T-helper 17 cell (primary cell): ENCODE measurements at regions not wholly inside any gene's neighbourhood (a gene's known extent, or its start where the extent isn't known, plus 50 kb on each side); places are given as distances from the start of the nearest gene placed in this dataset.

Source experiments
- ATAC-seq: fragments of 150-1000 bp; cut with Tn5 transposase; 2 replicates; pipeline ENCODE4 v1.10.0; 2021; ENCODE audit warnings: mild to moderate bottlenecking, moderate library complexity
- DNase-seq, 3 donors: peaks; one replicate each; pipeline versions ENCODE4 v3.0.0 to v3.0.0-alpha.2; 2020 to 2021
- H3K9me3 ChIP-seq: one replicate; pipeline ENCODE4 v1.7.0; 2013; ENCODE audit warnings: low read length, mild to moderate bottlenecking; ENCODE audit not compliant: control insufficient read depth, poor library complexity, severe bottlenecking
- H3K27ac Mint-ChIP-seq: one replicate; pipeline ENCODE4 v1.8.0; 2022; ENCODE audit warnings: mild to moderate bottlenecking, moderate library complexity, mixed read lengths
- H3K27me3 Mint-ChIP-seq: one replicate; pipeline ENCODE4 v1.8.0; 2022; ENCODE audit warnings: mixed read lengths
- H3K36me3 Mint-ChIP-seq: one replicate; pipeline ENCODE4 v1.8.0; 2022; ENCODE audit warnings: low read depth, mixed read lengths
- H3K4me1 Mint-ChIP-seq: one replicate; pipeline ENCODE4 v1.8.0; 2022; ENCODE audit warnings: mild to moderate bottlenecking, mixed read lengths
- H3K4me3 Mint-ChIP-seq: one replicate; pipeline ENCODE4 v1.8.0; 2022; ENCODE audit warnings: mild to moderate bottlenecking, moderate library complexity, mixed read lengths

GRCh38 chr21:35461700-35462099 is 412.6 kb upstream of the RUNX1 start:
- no peaks in the 10 kb centered on the region for H3K36me3 Mint-ChIP-seq
- H3K9me3 ChIP-seq = no peaks in the 10 kb centered on the region
- no peak for ATAC-seq
- DNase-seq = no peak
- H3K27me3 Mint-ChIP-seq = peaks cover 8% of the 10 kb centered on the region
- H3K4me1 Mint-ChIP-seq = no peaks in the 10 kb centered on the region
- no peak overlapping the region for H3K4me3 Mint-ChIP-seq
- H3K27ac Mint-ChIP-seq = no peak overlapping the region

- Mint-ChIP-seq H3K36me3 (no peaks in the 10 kb centered on the region), H3K27me3 (peaks cover 8% of the 10 kb centered on the region), H3K27ac (no peak overlapping the region), H3K4me3 (no peak overlapping the region), H3K4me1 (no peaks in the 10 kb centered on the region)
- no peaks in the 10 kb centered on the region for H3K9me3 ChIP-seq
- DNase-seq (no peak), ATAC-seq (no peak)
Observed at GRCh38 chr21:35460441-35460840, 411.3 kb upstream of the RUNX1 start.

- DNase-seq (no peak), ATAC-seq (no peak)
- no peaks in the 10 kb centered on the region for H3K9me3 ChIP-seq
- Mint-ChIP-seq H3K27me3 (peaks cover 8% of the 10 kb centered on the region), H3K36me3 (no peaks in the 10 kb centered on the region), H3K4me1 (no peaks in the 10 kb centered on the region), H3K27ac (no peak overlapping the region), H3K4me3 (no peak overlapping the region)
Observed at GRCh38 chr21:35458405-35458804, 409.3 kb upstream of the RUNX1 start.

GRCh38 chr21:35457097-35457804 is 408.1 kb upstream of the RUNX1 start:
- Mint-ChIP-seq H3K4me3 (no peak overlapping the region), H3K4me1 (no peaks in the 10 kb centered on the region), H3K27me3 (peaks cover 16% of the 10 kb centered on the region), H3K36me3 (peaks cover under 1% of the 10 kb centered on the region), H3K27ac (no peak overlapping the region)
- DNase-seq (no peak), ATAC-seq (no peak)
- no peaks in the 10 kb centered on the region for H3K9me3 ChIP-seq

- no peaks in the 10 kb centered on the region for H3K9me3 ChIP-seq
- peaks cover 22% of the 10 kb centered on the region for H3K27me3 Mint-ChIP-seq
- H3K4me3 Mint-ChIP-seq = no peak overlapping the region
- ATAC-seq (no peak), DNase-seq (no peak)
- no peak overlapping the region for H3K27ac Mint-ChIP-seq
- no peaks in the 10 kb centered on the region for H3K4me1 Mint-ChIP-seq
- H3K36me3 Mint-ChIP-seq = peaks cover 2% of the 10 kb centered on the region
Observed at GRCh38 chr21:35451276-35451675, 402.2 kb upstream of the RUNX1 start.

- Mint-ChIP-seq H3K4me1 (no peaks in the 10 kb centered on the region), H3K27me3 (peaks cover 22% of the 10 kb centered on the region), H3K27ac (no peak overlapping the region), H3K36me3 (peaks cover 2% of the 10 kb centered on the region), H3K4me3 (no peak overlapping the region)
- DNase-seq = no peak
- ATAC-seq = no peak
- H3K9me3 ChIP-seq = no peaks in the 10 kb centered on the region
Observed at GRCh38 chr21:35450830-35451229, 401.7 kb upstream of the RUNX1 start.

GRCh38 chr21:35449846-35450245 is 400.7 kb upstream of the RUNX1 start:
- Mint-ChIP-seq H3K4me1 (no peaks in the 10 kb centered on the region), H3K36me3 (peaks cover 2% of the 10 kb centered on the region), H3K27ac (no peak overlapping the region), H3K27me3 (peaks cover 28% of the 10 kb centered on the region), H3K4me3 (no peak overlapping the region)
- DNase-seq (no peak), ATAC-seq (no peak)
- H3K9me3 ChIP-seq = no peaks in the 10 kb centered on the region

GRCh38 chr21:35448876-35449599 is 399.9 kb upstream of the RUNX1 start:
- Mint-ChIP-seq H3K4me3 (no peak overlapping the region), H3K27me3 (peaks cover 36% of the 10 kb centered on the region), H3K36me3 (peaks cover 2% of the 10 kb centered on the region), H3K27ac (no peak overlapping the region), H3K4me1 (no peaks in the 10 kb centered on the region)
- DNase-seq (no peak), ATAC-seq (no peak)
- no peaks in the 10 kb centered on the region for H3K9me3 ChIP-seq

GRCh38 chr21:35444391-35444790 is 395.3 kb upstream of the RUNX1 start:
- no peaks in the 10 kb centered on the region for H3K9me3 ChIP-seq
- H3K36me3 Mint-ChIP-seq = peaks cover 9% of the 10 kb centered on the region
- H3K27ac Mint-ChIP-seq = no peak overlapping the region
- ATAC-seq (no peak), DNase-seq (no peak)
- H3K4me1 Mint-ChIP-seq = peaks cover 5% of the 10 kb centered on the region
- no peak overlapping the region for H3K4me3 Mint-ChIP-seq
- peaks cover 56% of the 10 kb centered on the region for H3K27me3 Mint-ChIP-seq

- Mint-ChIP-seq H3K36me3 (peaks cover 9% of the 10 kb centered on the region), H3K4me1 (peaks cover 11% of the 10 kb centered on the region), H3K27ac (no peak overlapping the region), H3K4me3 (no peak overlapping the region), H3K27me3 (peaks cover 65% of the 10 kb centered on the region)
- no peaks in the 10 kb centered on the region for H3K9me3 ChIP-seq
- ATAC-seq (no peak), DNase-seq (no peak)
Observed at GRCh38 chr21:35441868-35442582, 392.9 kb upstream of the RUNX1 start.

GRCh38 chr21:35438643-35439404 is 389.7 kb upstream of the RUNX1 start:
- Mint-ChIP-seq H3K27me3 (peaks cover 59% of the 10 kb centered on the region), H3K4me1 (peaks cover 11% of the 10 kb centered on the region), H3K36me3 (peaks cover 9% of the 10 kb centered on the region), H3K4me3 (no peak overlapping the region), H3K27ac (no peak overlapping the region)
- ATAC-seq (peak; percentile 62), DNase-seq (no peak)
- H3K9me3 ChIP-seq = peaks cover 5% of the 10 kb centered on the region

- DNase-seq = no peak
- Mint-ChIP-seq H3K4me3 (no peak overlapping the region), H3K27ac (no peak overlapping the region), H3K27me3 (peaks cover 50% of the 10 kb centered on the region), H3K4me1 (peaks cover 11% of the 10 kb centered on the region), H3K36me3 (peaks cover 9% of the 10 kb centered on the region)
- ATAC-seq = no peak
- peaks cover 5% of the 10 kb centered on the region for H3K9me3 ChIP-seq
Observed at GRCh38 chr21:35437941-35438340, 388.8 kb upstream of the RUNX1 start.

GRCh38 chr21:35436899-35437298 is 387.8 kb upstream of the RUNX1 start:
- Mint-ChIP-seq H3K4me3 (no peak overlapping the region), H3K36me3 (peaks cover 6% of the 10 kb centered on the region), H3K27ac (no peak overlapping the region), H3K4me1 (peaks cover 11% of the 10 kb centered on the region), H3K27me3 (peaks cover 42% of the 10 kb centered on the region)
- ATAC-seq (no peak), DNase-seq (no peak)
- H3K9me3 ChIP-seq = peaks cover 8% of the 10 kb centered on the region
